Prostate gland (tissue), 2 donors: ENCODE measurements at regions not wholly inside any gene's neighbourhood (a gene's known extent, or its start where the extent isn't known, plus 50 kb on each side); places are given as distances from the start of the nearest gene placed in this dataset.

Experiments
- DNase-seq: peaks from one replicate; pipeline ENCODE4 v3.0.0-alpha.2; 2019; ENCODE audit warnings: low spot score
- H3K27ac ChIP-seq, 2 donors: fragments of 200-600 bp; sonication (generic); 2 replicates each; pipeline ENCODE4 v1.5.1; 2017 to 2019
- H3K27me3 ChIP-seq: fragments of 200-600 bp; sonication (generic); replicated peaks from 2 replicates; pipeline ENCODE4 v1.5.1; 2019; ENCODE audit not compliant: insufficient read depth
- H3K36me3 ChIP-seq, 2 donors: fragments of 200-600 bp; sonication (generic); 1 replicate in 1 of 2; 2 replicates in 1 of 2; pipeline versions ENCODE4 v1.5.1 to v1.8.1; 2017 to 2019
- H3K4me1 ChIP-seq: fragments of 200-600 bp; sonication (generic); replicated peaks from 2 replicates; pipeline ENCODE4 v1.5.1; 2019
- H3K4me3 ChIP-seq, 2 donors: fragments of 200-600 bp; sonication (generic); 2 replicates each; pipeline ENCODE4 v1.5.1; 2017 to 2019
- H3K9me3 ChIP-seq: fragments of 200-600 bp; sonication (generic); 2 replicates; pipeline ENCODE4 v1.5.1; 2017
- CTCF ChIP-seq, 4 experiments: fragments of 200-600 bp in 2 of 4; fragments of 450-650 bp in 2 of 4; sonication (generic) in 2 of 4; IDR thresholded peaks; 1 replicate in 3 of 4; 2 replicates in 1 of 4; pipeline ENCODE4 v1.5.1; 2016 to 2019; ENCODE audit warnings: antibody characterized with exemption in 4 of 4, mild to moderate bottlenecking in 2 of 4, moderate library complexity in 2 of 4
- POLR2A ChIP-seq: fragments of 450-650 bp; IDR thresholded peaks from one replicate; pipeline ENCODE4 v1.6.1; 2016; ENCODE audit warnings: antibody characterized with exemption, mild to moderate bottlenecking
- POLR2AphosphoS5 ChIP-seq: sonication (generic); formaldehyde crosslinking; IDR thresholded peaks from one replicate; pipeline ENCODE4 v1.6.1; 2017; ENCODE audit warnings: antibody characterized with exemption
- WGBS: methylation state at CpG from one replicate; pipeline ENCODE4 v1.1.5; 2018; 5-methylcytosine and 5-hydroxymethylcytosine counted together
- intact Hi-C: fragments of 100-400 bp; cut with DNase I; formaldehyde crosslinking; loops from one replicate; pipeline ENCODE4 v1.14.2; 2022

- H3K4me3 ChIP-seq: no peak overlapping the region
- no peaks in the 10 kb centered on the region for H3K27me3 ChIP-seq
- H3K36me3 ChIP-seq: no peaks in the 10 kb centered on the region
- no peaks in the 10 kb centered on the region for H3K4me1 ChIP-seq
- H3K27ac ChIP-seq: no peak overlapping the region
- 78% methylated on average over 1 of the region's 1 CpG for WGBS
- no peaks in the 10 kb centered on the region for H3K9me3 ChIP-seq
- DNase-seq: no peak
- TF ChIP-seq POLR2AphosphoS5 (no peak), POLR2A (no peak), CTCF (IDR thresholded peaks at IDR 0.05) (no peak)
- intact Hi-C loops: no loop called here
Observed at GRCh38 chr3:164049847-164050246, 1028.4 kb downstream of the SI start.

GRCh38 chr3:164048451-164048850 is 1029.8 kb downstream of the SI start:
- Histone ChIP-seq H3K4me3 (no peak overlapping the region), H3K4me1 (no peaks in the 10 kb centered on the region), H3K36me3 (no peaks in the 10 kb centered on the region), H3K27me3 (no peaks in the 10 kb centered on the region), H3K27ac (no peak overlapping the region), H3K9me3 (no peaks in the 10 kb centered on the region)
- DNase-seq: no peak
- 93% methylated on average over 4 of the region's 4 CpGs for WGBS
- TF ChIP-seq CTCF (IDR thresholded peaks at IDR 0.05) (no peak), POLR2A (no peak), POLR2AphosphoS5 (no peak)
- intact Hi-C loops: no loop called here

GRCh38 chr3:164040991-164041390 is 1037.3 kb downstream of the SI start:
- WGBS: 83% methylated on average over 2 of the region's 2 CpGs
- TF ChIP-seq POLR2A (no peak), POLR2AphosphoS5 (no peak), CTCF (IDR thresholded peaks at IDR 0.05) (no peak)
- Histone ChIP-seq H3K27me3 (no peaks in the 10 kb centered on the region), H3K4me3 (no peak overlapping the region), H3K27ac (no peak overlapping the region), H3K4me1 (no peaks in the 10 kb centered on the region), H3K9me3 (no peaks in the 10 kb centered on the region), H3K36me3 (no peaks in the 10 kb centered on the region)
- DNase-seq: no peak
- intact Hi-C loops: no loop called here

GRCh38 chr3:164030194-164030593 is 1048.1 kb downstream of the SI start:
- Histone ChIP-seq H3K36me3 (no peaks in the 10 kb centered on the region), H3K27ac (no peak overlapping the region), H3K4me1 (no peaks in the 10 kb centered on the region), H3K4me3 (no peak overlapping the region), H3K27me3 (no peaks in the 10 kb centered on the region), H3K9me3 (no peaks in the 10 kb centered on the region)
- intact Hi-C loops: no loop called here
- no peak for TF ChIP-seq POLR2AphosphoS5
- TF ChIP-seq CTCF (IDR thresholded peaks at IDR 0.05): no peak
- TF ChIP-seq POLR2A: no peak
- DNase-seq: no peak
- 60% methylated on average over 4 of the region's 4 CpGs for WGBS

- no peaks in the 10 kb centered on the region for H3K27me3 ChIP-seq
- no peak overlapping the region for H3K27ac ChIP-seq
- 93% methylated on average over 10 of the region's 10 CpGs for WGBS
- no peak for DNase-seq
- no peaks in the 10 kb centered on the region for H3K36me3 ChIP-seq
- intact Hi-C loops: no loop called here
- no peaks in the 10 kb centered on the region for H3K9me3 ChIP-seq
- no peak overlapping the region for H3K4me3 ChIP-seq
- H3K4me1 ChIP-seq: no peaks in the 10 kb centered on the region
- no peak for TF ChIP-seq CTCF (IDR thresholded peaks at IDR 0.05)
- no peak for TF ChIP-seq POLR2AphosphoS5
- no peak for TF ChIP-seq POLR2A
Observed at GRCh38 chr3:164024786-164025185, 1053.5 kb downstream of the SI start.
